H9 (cell line): ENCODE measurements at regions not wholly inside any gene's neighbourhood (a gene's known extent, or its start where the extent isn't known, plus 50 kb on each side); places are given as distances from the start of the nearest gene placed in this dataset.

Experiments
- DNase-seq: peaks from one replicate; pipeline ENCODE4 v3.0.0-alpha.2; 2017
- H2AFZ ChIP-seq: one replicate; pipeline ENCODE4 v1.6.1; 2013; ENCODE audit warnings: mild to moderate bottlenecking, low read length, control low read depth, moderate library complexity
- H2AK5ac ChIP-seq: 2 replicates; pipeline ENCODE4 v1.6.1; 2013; ENCODE audit warnings: low read length, control low read depth, mixed read lengths; ENCODE audit not compliant: insufficient read length
- H2BK120ac ChIP-seq: one replicate; pipeline ENCODE4 v1.6.1; 2013; ENCODE audit warnings: low read depth, mild to moderate bottlenecking, low read length, control low read depth, inconsistent platforms; ENCODE audit not compliant: poor library complexity, severe bottlenecking
- H2BK12ac ChIP-seq: 2 replicates; pipeline ENCODE4 v1.6.1; 2013; ENCODE audit warnings: low read length, control low read depth, mixed read lengths, low read depth; ENCODE audit not compliant: insufficient read length
- H2BK15ac ChIP-seq: 2 replicates; pipeline ENCODE4 v1.6.1; 2013; ENCODE audit warnings: low read depth, low read length, control low read depth
- H2BK20ac ChIP-seq: one replicate; pipeline ENCODE4 v1.6.1; 2013; ENCODE audit warnings: low read depth, mild to moderate bottlenecking, low read length, control low read depth, inconsistent platforms; ENCODE audit not compliant: poor library complexity, severe bottlenecking
- H2BK5ac ChIP-seq: 2 replicates; pipeline ENCODE4 v1.6.1; 2013; ENCODE audit warnings: low read length, control low read depth, mixed read lengths; ENCODE audit not compliant: insufficient read length
- H3K14ac ChIP-seq: 2 replicates; pipeline ENCODE4 v1.6.1; 2013; ENCODE audit warnings: low read length, control low read depth; ENCODE audit not compliant: insufficient read depth
- H3K18ac ChIP-seq: 2 replicates; pipeline ENCODE4 v1.6.1; 2013; ENCODE audit warnings: low read depth, mild to moderate bottlenecking, mixed read lengths, low read length, control low read depth; ENCODE audit not compliant: insufficient read length
- H3K23ac ChIP-seq: 2 replicates; pipeline ENCODE4 v1.6.1; 2013; ENCODE audit warnings: low read length, control low read depth, mixed read lengths, low read depth; ENCODE audit not compliant: insufficient read length
- H3K23me2 ChIP-seq: 2 replicates; pipeline ENCODE4 v1.6.1; 2013; ENCODE audit warnings: low read depth, mild to moderate bottlenecking, mixed read lengths, low read length, control low read depth; ENCODE audit not compliant: insufficient read length, poor library complexity, severe bottlenecking
- H3K27ac ChIP-seq: 2 replicates; pipeline ENCODE4 v1.5.1; 2013; ENCODE audit warnings: low read length, control low read depth, mixed read lengths, low read depth; ENCODE audit not compliant: insufficient read length
- H3K27me3 ChIP-seq: 2 replicates; pipeline ENCODE4 v1.6.1; 2013; ENCODE audit warnings: low read length, control low read depth, inconsistent platforms; ENCODE audit not compliant: insufficient read depth
- H3K4ac ChIP-seq: 2 replicates; pipeline ENCODE4 v1.6.1; 2013; ENCODE audit warnings: low read depth, mild to moderate bottlenecking, control low read depth, inconsistent platforms, low read length, moderate library complexity
- H3K4me1 ChIP-seq: 2 replicates; pipeline ENCODE4 v1.6.1; 2013; ENCODE audit warnings: low read length, control low read depth, inconsistent platforms; ENCODE audit not compliant: insufficient read depth
- H3K4me2 ChIP-seq: 2 replicates; pipeline ENCODE4 v1.6.1; 2013; ENCODE audit warnings: low read length, control low read depth, mixed read lengths; ENCODE audit not compliant: insufficient read length, insufficient read depth
- H3K56ac ChIP-seq: 2 replicates; pipeline ENCODE4 v1.6.1; 2013; ENCODE audit warnings: low read depth, mild to moderate bottlenecking, mixed read lengths, low read length, control low read depth; ENCODE audit not compliant: insufficient read length
- H3K79me1 ChIP-seq: 2 replicates; pipeline ENCODE4 v1.6.1; 2013; ENCODE audit warnings: low read depth, mild to moderate bottlenecking, moderate library complexity, low read length, control low read depth, inconsistent platforms; ENCODE audit not compliant: insufficient read depth, poor library complexity, severe bottlenecking
- H3K79me2 ChIP-seq: 2 replicates; pipeline ENCODE4 v1.6.1; 2013; ENCODE audit warnings: low read length, control low read depth, inconsistent platforms; ENCODE audit not compliant: insufficient read depth
- H3K9ac ChIP-seq: 2 replicates; pipeline ENCODE4 v1.6.1; 2013; ENCODE audit warnings: low read length, control low read depth, mixed read lengths; ENCODE audit not compliant: insufficient read length; ENCODE audit errors: extremely low read depth
- H3K9me3 ChIP-seq: one replicate; pipeline ENCODE4 v1.6.1; 2013; ENCODE audit warnings: low read depth, low read length, inconsistent platforms; ENCODE audit not compliant: control insufficient read depth
- H3T11ph ChIP-seq: one replicate; pipeline ENCODE4 v1.6.1; 2013; ENCODE audit warnings: mild to moderate bottlenecking, low read length, control low read depth, inconsistent platforms
- H4K20me1 ChIP-seq: one replicate; pipeline ENCODE4 v1.6.1; 2013; ENCODE audit not compliant: control insufficient read depth, insufficient read length, insufficient read depth
- H4K5ac ChIP-seq: 2 replicates; pipeline ENCODE4 v1.6.1; 2013; ENCODE audit warnings: low read depth, mild to moderate bottlenecking, mixed read lengths, low read length, control low read depth; ENCODE audit not compliant: insufficient read length
- H4K8ac ChIP-seq: replicated peaks from 2 replicates; pipeline ENCODE4 v1.6.1; 2013; ENCODE audit warnings: low read length, control low read depth, mixed read lengths, low read depth; ENCODE audit not compliant: insufficient read length
- H4K91ac ChIP-seq: 2 replicates; pipeline ENCODE4 v1.6.1; 2013; ENCODE audit warnings: low read depth, mild to moderate bottlenecking, moderate library complexity, mixed read lengths, low read length, control low read depth; ENCODE audit not compliant: insufficient read length
- H3K27ac Mint-ChIP-seq, 3 experiments: 2 replicates in 2 of 3; 3 replicates in 1 of 3; pipeline ENCODE4 v1.8.0; 2020 to 2021; ENCODE audit warnings: mixed read lengths in 3 of 3, mild to moderate bottlenecking in 1 of 3, moderate library complexity in 1 of 3
- H3K27me3 Mint-ChIP-seq: 2 replicates; pipeline ENCODE4 v1.8.0; 2021; ENCODE audit warnings: low read depth, mild to moderate bottlenecking, moderate library complexity, mixed read lengths
- H3K36me3 Mint-ChIP-seq, 3 experiments: 2 replicates in 2 of 3; 3 replicates in 1 of 3; pipeline ENCODE4 v1.8.0; 2020 to 2021; ENCODE audit warnings: low read depth in 3 of 3, mixed read lengths in 3 of 3; ENCODE audit not compliant: insufficient read depth in 1 of 3
- H3K4me1 Mint-ChIP-seq, 2 experiments: 2 replicates each; pipeline ENCODE4 v1.8.0; 2020; ENCODE audit warnings: mixed read lengths in 2 of 2
- H3K4me3 Mint-ChIP-seq, 2 experiments: 2 replicates in 1 of 2; 3 replicates in 1 of 2; pipeline ENCODE4 v1.8.0; 2020 to 2021; ENCODE audit warnings: mild to moderate bottlenecking in 2 of 2, mixed read lengths in 2 of 2, moderate library complexity in 1 of 2
- H3K9me3 Mint-ChIP-seq, 2 experiments: 2 replicates in 1 of 2; 3 replicates in 1 of 2; pipeline ENCODE4 v1.8.0; 2020; ENCODE audit warnings: mild to moderate bottlenecking in 2 of 2, mixed read lengths in 2 of 2, moderate library complexity in 1 of 2
- WGBS: extraction: QIAGEN DNeasy Blood & Tissue Kit; methylation state at CpG from one replicate; pipeline ENCODE4 v1.1.7; 2013; ENCODE audit warnings: missing lambda C conversion rate, low lambda C conversion rate, mixed read lengths; ENCODE audit not compliant: insufficient read length; ENCODE audit errors: extremely low coverage; 5-methylcytosine and 5-hydroxymethylcytosine counted together
- TF ChIP-seq, protein P1 (sequence below): fragments of 200-600 bp; sonication (generic); conservative IDR thresholded peaks from 3 replicates; pipeline ENCODE4 v1.8.0; 2021; ENCODE audit warnings: antibody characterized with exemption, mild to moderate bottlenecking

DNA sequence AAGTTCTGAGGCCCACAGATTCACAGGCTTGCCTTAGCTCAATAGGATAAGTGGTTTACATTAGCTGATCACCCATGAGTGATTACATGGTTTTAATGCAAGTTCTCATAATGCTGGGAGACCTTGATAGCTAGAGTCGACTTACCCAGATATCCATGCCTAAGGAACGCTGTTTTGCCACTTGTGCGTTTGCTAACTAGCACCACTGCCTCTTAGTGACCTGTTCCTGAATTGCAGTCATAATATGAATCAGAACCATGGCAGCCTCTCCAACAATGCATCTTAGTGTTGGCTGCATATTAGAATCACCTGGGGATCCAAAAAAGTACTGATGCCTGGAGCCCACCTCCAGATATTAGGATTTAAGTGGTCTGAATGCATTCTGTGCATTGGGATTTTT lies 251.1 kb upstream of the CDH5 start:
- Histone ChIP-seq H3K27ac (no peak overlapping the region), H3K23ac (no peak overlapping the region), H4K5ac (no peak overlapping the region), H2BK20ac (no peak overlapping the region), H3K23me2 (no peaks in the 10 kb centered on the region), H4K20me1 (no peaks in the 10 kb centered on the region), H4K8ac (no peak overlapping the region), H3K14ac (no peak overlapping the region), H3K79me1 (no peaks in the 10 kb centered on the region), H2BK5ac (no peak overlapping the region), H3K9me3 (no peaks in the 10 kb centered on the region), H3K9ac (no peak overlapping the region), H3K4ac (no peak overlapping the region), H3K4me2 (no peak overlapping the region), H3K27me3 (no peaks in the 10 kb centered on the region), H2AK5ac (no peak overlapping the region), H2BK120ac (no peak overlapping the region), H4K91ac (no peak overlapping the region), H3K4me1 (no peaks in the 10 kb centered on the region), H2BK12ac (no peak overlapping the region), H3K18ac (no peak overlapping the region), H3T11ph (no peak overlapping the region), H3K56ac (no peak overlapping the region), H3K79me2 (no peaks in the 10 kb centered on the region), H2BK15ac (no peak overlapping the region), H2AFZ (no peak overlapping the region)
- H3K27ac Mint-ChIP-seq: no peak overlapping the region
- DNase-seq: no peak
- H3K4me3 Mint-ChIP-seq: no peak overlapping the region
- WGBS: no CpG with 5 or more reads among the region's 3 CpGs
- TF ChIP-seq, protein P1, sequence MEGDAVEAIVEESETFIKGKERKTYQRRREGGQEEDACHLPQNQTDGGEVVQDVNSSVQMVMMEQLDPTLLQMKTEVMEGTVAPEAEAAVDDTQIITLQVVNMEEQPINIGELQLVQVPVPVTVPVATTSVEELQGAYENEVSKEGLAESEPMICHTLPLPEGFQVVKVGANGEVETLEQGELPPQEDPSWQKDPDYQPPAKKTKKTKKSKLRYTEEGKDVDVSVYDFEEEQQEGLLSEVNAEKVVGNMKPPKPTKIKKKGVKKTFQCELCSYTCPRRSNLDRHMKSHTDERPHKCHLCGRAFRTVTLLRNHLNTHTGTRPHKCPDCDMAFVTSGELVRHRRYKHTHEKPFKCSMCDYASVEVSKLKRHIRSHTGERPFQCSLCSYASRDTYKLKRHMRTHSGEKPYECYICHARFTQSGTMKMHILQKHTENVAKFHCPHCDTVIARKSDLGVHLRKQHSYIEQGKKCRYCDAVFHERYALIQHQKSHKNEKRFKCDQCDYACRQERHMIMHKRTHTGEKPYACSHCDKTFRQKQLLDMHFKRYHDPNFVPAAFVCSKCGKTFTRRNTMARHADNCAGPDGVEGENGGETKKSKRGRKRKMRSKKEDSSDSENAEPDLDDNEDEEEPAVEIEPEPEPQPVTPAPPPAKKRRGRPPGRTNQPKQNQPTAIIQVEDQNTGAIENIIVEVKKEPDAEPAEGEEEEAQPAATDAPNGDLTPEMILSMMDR: peak; percentile 60
- peaks cover 8% of the 10 kb centered on the region for H3K27me3 Mint-ChIP-seq
- no peaks in the 10 kb centered on the region for H3K9me3 Mint-ChIP-seq
- no peaks in the 10 kb centered on the region for H3K4me1 Mint-ChIP-seq
- no peaks in the 10 kb centered on the region for H3K36me3 Mint-ChIP-seq
